Glomerular endothelial cell (primary cell): ENCODE measurements at regions not wholly inside any gene's neighbourhood (a gene's known extent, or its start where the extent isn't known, plus 50 kb on each side); places are given as distances from the start of the nearest gene placed in this dataset.

Source experiments
- DNase-seq: peaks from one replicate; pipeline ENCODE4 v3.0.0-alpha.2; 2011; ENCODE audit warnings: low read depth, low spot score; ENCODE audit errors: extremely low read depth

GRCh38 chr9:107761307-107761706 is 271.7 kb upstream of the KLF4 start:
- no peak for DNase-seq

GRCh38 chr9:107760469-107761242 is 271.1 kb upstream of the KLF4 start:
- DNase-seq, result no peak

GRCh38 chr9:107759823-107760166 is 270.2 kb upstream of the KLF4 start:
- DNase-seq, result no peak

- DNase-seq, result no peak
These were observed 269.6 kb upstream of the KLF4 start for GRCh38 chr9:107759009-107759822.

- no peak for DNase-seq
These were observed 266.5 kb upstream of the KLF4 start for GRCh38 chr9:107756091-107756490.

GRCh38 chr9:107755246-107755645 is 265.7 kb upstream of the KLF4 start:
- DNase-seq, result peak; percentile 66

- DNase-seq, result no peak
These were observed 262.1 kb upstream of the KLF4 start for GRCh38 chr9:107751567-107752210.

- DNase-seq, result peak; percentile 56
These were observed 261.4 kb upstream of the KLF4 start for GRCh38 chr9:107750741-107751566.

GRCh38 chr9:107749787-107750444 is 260.3 kb upstream of the KLF4 start:
- no peak for DNase-seq

- DNase-seq, result no peak
These were observed 255.3 kb upstream of the KLF4 start for GRCh38 chr9:107744873-107745272.

- no peak for DNase-seq
These were observed 253.2 kb upstream of the KLF4 start for GRCh38 chr9:107742531-107743309.

- no peak for DNase-seq
These were observed 250.8 kb upstream of the KLF4 start for GRCh38 chr9:107740088-107740980.

GRCh38 chr9:107739601-107740082 is 250.1 kb upstream of the KLF4 start:
- no peak for DNase-seq

- DNase-seq, result no peak
These were observed 249.2 kb upstream of the KLF4 start for GRCh38 chr9:107738789-107739188.

- no peak for DNase-seq
These were observed 248.6 kb upstream of the KLF4 start for GRCh38 chr9:107737987-107738743.

GRCh38 chr9:107737610-107737986 is 248.0 kb upstream of the KLF4 start:
- DNase-seq, result no peak

GRCh38 chr9:107735821-107736220 is 246.3 kb upstream of the KLF4 start:
- DNase-seq, result no peak
